ENCODE measurements at regions not wholly inside any gene's neighbourhood (a gene's known extent, or its start where the extent isn't known, plus 50 kb on each side); places are given as distances from the start of the nearest gene placed in this dataset.
"Not testable (repeated sequence)": the region's sequence is repeated elsewhere in the genome, so short reads cannot be mapped to it uniquely, and the experiment has no call there.

GRCh38 chr7:34224281-34224680 is 318.9 kb downstream of the BMPER start:
- no peak overlapping the region for H2AFZ ChIP-seq (ENCODE audit: low read length)
- no peak overlapping the region for H3K9ac ChIP-seq (ENCODE audit: low read depth, low read length, poor library complexity)
- no peak overlapping the region for H3K4me2 ChIP-seq (ENCODE audit: insufficient read depth, low read length, poor library complexity, severe bottlenecking)
- no peak overlapping the region for H3K23ac ChIP-seq (ENCODE audit: low read depth, low read length, poor library complexity)
- no peaks in the 10 kb centered on the region for H3K79me1 ChIP-seq (ENCODE audit: low read depth, low read length)
- H2BK5ac ChIP-seq (ENCODE audit: low read length), result no peak overlapping the region
- H3K27ac ChIP-seq (replicated peaks; ENCODE audit: low read length), result no peak overlapping the region
- H3K4me3 ChIP-seq (ENCODE audit: low read length in 2 of 2), result no peak overlapping the region
- no peaks in the 10 kb centered on the region for H3K36me3 ChIP-seq (replicated peaks in 1 of 2; ENCODE audit: control insufficient read depth in 2 of 2, insufficient read depth in 2 of 2, low read length in 2 of 2)
- H3K27me3 ChIP-seq (ENCODE audit: control insufficient read depth in 3 of 3, insufficient read depth in 3 of 3, low read depth in 1 of 3, low read length in 3 of 3), result no peaks in the 10 kb centered on the region
- no peaks in the 10 kb centered on the region for H3K9me3 ChIP-seq (replicated peaks in 1 of 2; ENCODE audit: control insufficient read depth in 2 of 2, insufficient read depth in 1 of 2, low read depth in 1 of 2, low read length in 2 of 2)
- H4K91ac ChIP-seq (ENCODE audit: low read depth, low read length, poor library complexity), result no peak overlapping the region
- DNase-seq (ENCODE audit: low spot score), result no peak
- H3K4me1 ChIP-seq (ENCODE audit: control insufficient read depth in 2 of 2, insufficient read depth in 1 of 2, low read depth in 1 of 2, low read length in 2 of 2), result peaks cover 0 to 2% of the 10 kb centered on the region in 2 donors
- H2BK120ac ChIP-seq (ENCODE audit: low read depth, low read length), result no peak overlapping the region
- WGBS, 2 donors (ENCODE audit: extremely low coverage in 2 of 2, insufficient read length in 2 of 2, insufficient replicate concordance in 1 of 2), result no CpG with 5 or more reads among the region's 1 CpG
- H2BK15ac ChIP-seq (ENCODE audit: low read length), result no peak overlapping the region
- H3K4ac ChIP-seq (ENCODE audit: low read length), result no peak overlapping the region
- H4K8ac ChIP-seq (ENCODE audit: low read depth, low read length), result no peak overlapping the region
- no peak overlapping the region for H3K14ac ChIP-seq (ENCODE audit: low read length)
- no peak overlapping the region for H2BK12ac ChIP-seq (ENCODE audit: low read length)
- no peak overlapping the region for H3K18ac ChIP-seq (ENCODE audit: low read length)
- H2AK5ac ChIP-seq (ENCODE audit: low read depth, low read length), result no peak overlapping the region

DNA sequence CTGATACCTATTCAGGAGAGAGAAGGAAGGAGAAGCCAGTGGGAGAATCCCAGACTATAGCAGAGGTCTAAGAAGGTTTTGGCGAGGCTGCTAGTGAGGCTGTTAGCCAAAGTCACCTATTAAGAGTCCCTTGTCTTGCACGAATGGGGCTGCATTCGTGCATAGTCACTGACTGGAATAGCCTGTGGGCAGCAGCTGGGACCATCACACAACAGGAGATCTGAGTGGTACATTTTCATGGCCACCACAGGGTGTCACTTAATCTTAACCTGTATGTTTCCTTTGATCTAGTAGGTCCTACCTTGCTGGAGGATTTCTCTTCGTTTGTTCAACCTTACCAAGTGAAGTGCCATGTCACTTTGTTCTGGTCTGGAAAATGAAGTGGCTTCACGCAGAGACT is 319.9 kb downstream of the BMPER start:
- Histone ChIP-seq H3K4me1 (ENCODE audit: control insufficient read depth in 2 of 2, insufficient read depth in 1 of 2, low read depth in 1 of 2, low read length in 2 of 2) (peaks cover 0 to 2% of the 10 kb centered on the region in 2 donors), H3K4me3 (ENCODE audit: low read length in 2 of 2) (no peak overlapping the region), H2BK5ac (ENCODE audit: low read length) (no peak overlapping the region), H2BK12ac (ENCODE audit: low read length) (no peak overlapping the region), H3K79me1 (ENCODE audit: low read depth, low read length) (no peaks in the 10 kb centered on the region), H2AFZ (ENCODE audit: low read length) (no peak overlapping the region), H4K91ac (ENCODE audit: low read depth, low read length, poor library complexity) (no peak overlapping the region), H3K14ac (ENCODE audit: low read length) (no peak overlapping the region), H3K36me3 (replicated peaks in 1 of 2; ENCODE audit: control insufficient read depth in 2 of 2, insufficient read depth in 2 of 2, low read length in 2 of 2) (no peaks in the 10 kb centered on the region), H4K8ac (ENCODE audit: low read depth, low read length) (no peak overlapping the region), H3K9ac (ENCODE audit: low read depth, low read length, poor library complexity) (no peak overlapping the region), H2BK15ac (ENCODE audit: low read length) (no peak overlapping the region), H3K4me2 (ENCODE audit: insufficient read depth, low read length, poor library complexity, severe bottlenecking) (no peak overlapping the region), H3K27ac (replicated peaks; ENCODE audit: low read length) (no peak overlapping the region), H3K18ac (ENCODE audit: low read length) (no peak overlapping the region), H3K23ac (ENCODE audit: low read depth, low read length, poor library complexity) (no peak overlapping the region), H3K4ac (ENCODE audit: low read length) (no peak overlapping the region), H2BK120ac (ENCODE audit: low read depth, low read length) (no peak overlapping the region), H2AK5ac (ENCODE audit: low read depth, low read length) (no peak overlapping the region), H3K9me3 (replicated peaks in 1 of 2; ENCODE audit: control insufficient read depth in 2 of 2, insufficient read depth in 1 of 2, low read depth in 1 of 2, low read length in 2 of 2) (no peaks in the 10 kb centered on the region), H3K27me3 (ENCODE audit: control insufficient read depth in 3 of 3, insufficient read depth in 3 of 3, low read depth in 1 of 3, low read length in 3 of 3) (no peaks in the 10 kb centered on the region)
- no CpG with 5 or more reads among the region's 5 CpGs for WGBS, 2 donors (ENCODE audit: extremely low coverage in 2 of 2, insufficient read length in 2 of 2, insufficient replicate concordance in 1 of 2)
- no peak for DNase-seq (ENCODE audit: low spot score)

DNA sequence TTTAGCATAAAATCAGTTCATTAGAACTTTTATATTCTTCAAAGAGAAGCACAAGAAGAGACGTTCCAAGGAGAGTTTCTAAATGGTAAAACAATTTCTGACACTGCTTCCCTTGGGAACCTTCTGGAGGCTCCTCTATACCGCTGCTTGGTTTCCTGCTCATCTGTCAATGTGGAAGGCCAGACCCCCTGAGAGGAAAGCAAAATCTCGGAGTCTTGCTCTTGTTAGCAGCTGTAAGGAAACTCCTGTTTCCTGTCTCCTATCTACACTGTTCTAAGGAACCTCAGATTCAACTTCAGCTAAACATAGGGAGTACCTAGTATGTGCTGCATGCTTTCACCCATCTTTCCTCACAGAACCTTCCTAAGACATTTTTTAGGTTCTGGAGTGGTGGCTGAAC is 322.2 kb downstream of the BMPER start:
- no peaks in the 10 kb centered on the region for H3K36me3 ChIP-seq (replicated peaks in 1 of 2; ENCODE audit: control insufficient read depth in 2 of 2, insufficient read depth in 2 of 2, low read length in 2 of 2)
- no peak overlapping the region for H2BK5ac ChIP-seq (ENCODE audit: low read length)
- no peak overlapping the region for H3K23ac ChIP-seq (ENCODE audit: low read depth, low read length, poor library complexity)
- no CpG with 5 or more reads among the region's 3 CpGs for WGBS, 2 donors (ENCODE audit: extremely low coverage in 2 of 2, insufficient read length in 2 of 2, insufficient replicate concordance in 1 of 2)
- no peak overlapping the region for H2AFZ ChIP-seq (ENCODE audit: low read length)
- no peak overlapping the region for H3K4me3 ChIP-seq (ENCODE audit: low read length in 2 of 2)
- H3K4me1 ChIP-seq (ENCODE audit: control insufficient read depth in 2 of 2, insufficient read depth in 1 of 2, low read depth in 1 of 2, low read length in 2 of 2), result peaks cover 0 to 2% of the 10 kb centered on the region in 2 donors
- no peak overlapping the region for H2BK15ac ChIP-seq (ENCODE audit: low read length)
- no peak overlapping the region for H2BK120ac ChIP-seq (ENCODE audit: low read depth, low read length)
- H3K4ac ChIP-seq (ENCODE audit: low read length), result no peak overlapping the region
- no peak overlapping the region for H3K9ac ChIP-seq (ENCODE audit: low read depth, low read length, poor library complexity)
- no peak overlapping the region for H3K27ac ChIP-seq (replicated peaks; ENCODE audit: low read length)
- no peak overlapping the region for H4K91ac ChIP-seq (ENCODE audit: low read depth, low read length, poor library complexity)
- H3K79me1 ChIP-seq (ENCODE audit: low read depth, low read length), result no peaks in the 10 kb centered on the region
- H3K14ac ChIP-seq (ENCODE audit: low read length), result no peak overlapping the region
- no peak overlapping the region for H2BK12ac ChIP-seq (ENCODE audit: low read length)
- no peak overlapping the region for H3K4me2 ChIP-seq (ENCODE audit: insufficient read depth, low read length, poor library complexity, severe bottlenecking)
- no peak overlapping the region for H2AK5ac ChIP-seq (ENCODE audit: low read depth, low read length)
- H3K18ac ChIP-seq (ENCODE audit: low read length), result no peak overlapping the region
- H3K27me3 ChIP-seq (ENCODE audit: control insufficient read depth in 3 of 3, insufficient read depth in 3 of 3, low read depth in 1 of 3, low read length in 3 of 3), result no peaks in the 10 kb centered on the region
- H4K8ac ChIP-seq (ENCODE audit: low read depth, low read length), result no peak overlapping the region
- H3K9me3 ChIP-seq (replicated peaks in 1 of 2; ENCODE audit: control insufficient read depth in 2 of 2, insufficient read depth in 1 of 2, low read depth in 1 of 2, low read length in 2 of 2), result no peaks in the 10 kb centered on the region
- no peak for DNase-seq (ENCODE audit: low spot score)

- not testable (repeated sequence) for H3K4me3 ChIP-seq (ENCODE audit: low read length in 2 of 2); H4K8ac ChIP-seq (ENCODE audit: low read depth, low read length); H2BK12ac ChIP-seq (ENCODE audit: low read length); H3K36me3 ChIP-seq (replicated peaks in 1 of 2; ENCODE audit: control insufficient read depth in 2 of 2, insufficient read depth in 2 of 2, low read length in 2 of 2); H4K91ac ChIP-seq (ENCODE audit: low read depth, low read length, poor library complexity); H2BK15ac ChIP-seq (ENCODE audit: low read length); H2BK5ac ChIP-seq (ENCODE audit: low read length); H3K18ac ChIP-seq (ENCODE audit: low read length); H3K4me2 ChIP-seq (ENCODE audit: insufficient read depth, low read length, poor library complexity, severe bottlenecking); H3K4ac ChIP-seq (ENCODE audit: low read length); H2BK120ac ChIP-seq (ENCODE audit: low read depth, low read length); H3K23ac ChIP-seq (ENCODE audit: low read depth, low read length, poor library complexity); DNase-seq (ENCODE audit: low spot score); H3K27ac ChIP-seq (replicated peaks; ENCODE audit: low read length); H2AK5ac ChIP-seq (ENCODE audit: low read depth, low read length); H2AFZ ChIP-seq (ENCODE audit: low read length); H3K9me3 ChIP-seq (replicated peaks in 1 of 2; ENCODE audit: control insufficient read depth in 2 of 2, insufficient read depth in 1 of 2, low read depth in 1 of 2, low read length in 2 of 2); H3K79me1 ChIP-seq (ENCODE audit: low read depth, low read length); H3K27me3 ChIP-seq (ENCODE audit: control insufficient read depth in 3 of 3, insufficient read depth in 3 of 3, low read depth in 1 of 3, low read length in 3 of 3); H3K9ac ChIP-seq (ENCODE audit: low read depth, low read length, poor library complexity); H3K14ac ChIP-seq (ENCODE audit: low read length); H3K4me1 ChIP-seq (ENCODE audit: control insufficient read depth in 2 of 2, insufficient read depth in 1 of 2, low read depth in 1 of 2, low read length in 2 of 2)
- WGBS, 2 donors (ENCODE audit: extremely low coverage in 2 of 2, insufficient read length in 2 of 2, insufficient replicate concordance in 1 of 2), result no CpG with 5 or more reads among the region's 5 CpGs
Observed at GRCh38 chr7:34235101-34235500, 329.8 kb downstream of the BMPER start.
